T-helper 2 cell treated with Interferon-gamma antibody and Interleukin-4, amounts not matched to agents 5 μg/mL and 100 μg/mL, for 36 hours (primary cell): ENCODE measurements at regions not wholly inside any gene's neighbourhood (a gene's known extent, or its start where the extent isn't known, plus 50 kb on each side); places are given as distances from the start of the nearest gene placed in this dataset.
"Not testable (repeated sequence)": the region's sequence is repeated elsewhere in the genome, so short reads cannot be mapped to it uniquely, and the experiment has no call there.

ENCODE experiments used
- DNase-seq: peaks from one replicate; pipeline ENCODE4 v3.0.0; 2021; ENCODE audit warnings: low spot score
- H3K27ac Mint-ChIP-seq: one replicate; pipeline ENCODE4 v1.8.0; 2021; ENCODE audit warnings: mild to moderate bottlenecking, mixed read lengths
- H3K27me3 Mint-ChIP-seq: one replicate; pipeline ENCODE4 v1.8.0; 2021; ENCODE audit warnings: low read depth, mixed read lengths
- H3K36me3 Mint-ChIP-seq: one replicate; pipeline ENCODE4 v1.8.0; 2021; ENCODE audit warnings: low read depth, mixed read lengths
- H3K4me1 Mint-ChIP-seq: one replicate; pipeline ENCODE4 v1.8.0; 2021; ENCODE audit warnings: low read depth, mixed read lengths
- H3K4me3 Mint-ChIP-seq: one replicate; pipeline ENCODE4 v1.8.0; 2022; ENCODE audit warnings: mild to moderate bottlenecking, moderate library complexity, mixed read lengths
- H3K9me3 Mint-ChIP-seq: one replicate; pipeline ENCODE4 v1.8.0; 2021; ENCODE audit warnings: mixed read lengths

- H3K4me1 Mint-ChIP-seq, DNase-seq, H3K27me3 Mint-ChIP-seq, H3K36me3 Mint-ChIP-seq, H3K9me3 Mint-ChIP-seq, H3K4me3 Mint-ChIP-seq, H3K27ac Mint-ChIP-seq: not testable (repeated sequence)
These were observed 114.2 kb upstream of the ZNF195 start for GRCh38 chr11:3493152-3493551.

- H3K27me3 Mint-ChIP-seq, H3K4me3 Mint-ChIP-seq, H3K9me3 Mint-ChIP-seq, H3K4me1 Mint-ChIP-seq, DNase-seq, H3K36me3 Mint-ChIP-seq, H3K27ac Mint-ChIP-seq: not testable (repeated sequence)
These were observed 109.1 kb upstream of the ZNF195 start for GRCh38 chr11:3488003-3488402.

DNA sequence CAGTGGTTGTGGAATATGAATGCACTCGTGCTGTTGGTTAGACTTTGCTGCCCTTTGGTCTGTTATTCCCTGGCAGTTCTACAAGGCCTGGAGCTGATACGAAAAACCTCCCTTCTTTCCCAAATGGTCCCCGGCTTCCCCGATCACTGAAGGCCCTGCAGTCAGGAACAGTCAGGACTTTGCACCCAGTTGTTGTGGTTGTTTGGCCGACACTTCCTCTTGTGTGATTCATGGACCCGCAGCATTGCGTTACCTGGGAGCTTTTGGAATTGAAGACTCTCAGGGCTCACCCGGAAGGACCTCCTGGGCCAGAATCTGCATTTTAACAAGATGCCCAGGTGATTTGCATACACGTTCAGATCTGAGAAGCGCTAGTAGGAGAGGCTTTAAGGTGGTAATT, 106.8 kb upstream of the ZNF195 start:
- not testable (repeated sequence) for H3K36me3 Mint-ChIP-seq, H3K4me3 Mint-ChIP-seq, DNase-seq, H3K4me1 Mint-ChIP-seq, H3K27ac Mint-ChIP-seq, H3K9me3 Mint-ChIP-seq, H3K27me3 Mint-ChIP-seq

DNA sequence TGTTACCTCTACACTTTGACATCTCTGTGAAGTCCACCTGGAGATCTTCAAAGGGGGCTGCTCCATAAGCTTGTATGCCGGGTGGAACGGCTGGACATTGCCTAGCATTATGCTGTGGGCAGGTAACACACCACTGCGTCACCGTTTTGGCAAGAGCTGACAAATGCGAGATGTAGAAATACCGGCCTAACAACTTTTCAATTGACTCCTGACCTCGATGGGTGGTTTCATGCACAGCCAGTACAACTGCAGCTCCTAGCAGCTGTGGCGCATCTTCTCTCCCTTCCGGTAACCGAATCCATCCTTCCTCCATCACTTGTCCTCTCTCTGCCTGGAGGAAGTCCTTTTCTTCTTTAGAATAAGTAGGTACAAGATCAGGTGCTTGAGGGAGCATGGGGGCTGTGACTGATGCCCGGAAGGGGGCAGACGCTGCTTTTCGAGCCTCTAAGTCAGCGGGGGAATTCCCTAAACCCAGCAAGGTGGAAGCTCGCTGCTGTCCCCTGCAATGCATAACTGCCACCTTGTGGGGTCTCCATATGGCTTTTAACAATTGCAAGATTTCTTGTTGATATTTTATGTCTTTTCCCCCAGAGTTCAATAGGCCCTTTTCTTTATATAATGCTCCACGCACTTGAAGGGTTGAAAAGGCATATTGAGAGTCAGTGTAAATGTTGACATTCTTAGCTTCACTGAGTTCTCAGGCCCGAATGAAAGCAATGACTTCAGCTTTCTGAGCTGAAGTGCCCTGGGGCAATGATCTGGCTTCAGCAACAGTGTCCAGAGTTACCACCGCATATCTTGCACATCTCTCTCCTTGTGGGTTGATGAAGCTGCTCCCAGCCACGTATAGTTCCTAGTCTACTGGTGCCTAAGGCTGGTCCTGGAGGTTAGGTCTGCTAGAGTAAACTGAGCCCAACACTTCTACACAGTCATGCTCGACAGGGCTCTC, 98.3 kb upstream of the ZNF195 start:
- not testable (repeated sequence) for H3K4me1 Mint-ChIP-seq, H3K27me3 Mint-ChIP-seq, H3K36me3 Mint-ChIP-seq, H3K27ac Mint-ChIP-seq, H3K9me3 Mint-ChIP-seq, DNase-seq, H3K4me3 Mint-ChIP-seq

DNA sequence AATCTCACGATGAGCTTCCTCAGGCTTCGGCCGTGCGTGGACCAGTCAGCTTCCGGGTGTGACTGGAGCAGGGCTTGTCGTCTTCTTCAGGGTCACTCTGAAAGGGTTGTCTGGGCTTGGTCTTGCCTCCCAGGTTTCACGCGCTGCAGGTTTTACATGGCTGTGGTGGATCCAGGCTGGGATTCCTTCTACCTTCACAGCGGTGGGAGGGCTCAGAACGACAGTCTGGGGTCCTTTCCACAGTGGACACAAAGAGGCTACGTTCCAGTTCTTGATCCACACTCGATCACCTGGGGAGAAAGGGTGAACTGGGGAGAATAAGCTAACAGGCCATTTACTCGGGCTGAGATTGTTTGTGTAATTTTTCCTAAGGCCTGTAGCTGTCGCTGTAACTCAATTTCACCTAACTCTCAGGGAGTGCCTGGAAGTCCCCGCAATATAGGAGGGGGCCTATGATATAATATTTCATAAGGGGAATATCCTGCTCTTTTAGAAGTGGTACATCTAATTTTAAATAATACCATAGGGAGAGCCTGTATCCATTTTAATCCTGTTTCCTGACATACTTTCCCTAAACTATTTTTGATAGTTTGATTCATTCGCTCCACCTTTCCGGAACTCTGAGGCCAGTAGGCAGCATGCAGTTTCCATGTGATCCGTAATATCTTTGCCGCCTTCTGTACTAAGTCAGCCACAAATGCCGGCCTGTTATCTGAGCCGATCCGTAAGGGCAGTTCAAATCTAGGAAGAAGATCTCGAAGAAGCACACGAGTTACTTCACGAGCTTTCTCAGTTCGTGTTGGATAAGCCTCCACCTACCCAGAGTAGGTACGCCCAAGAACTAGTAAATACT, 97.4 kb upstream of the ZNF195 start:
- not testable (repeated sequence) for H3K36me3 Mint-ChIP-seq, H3K27me3 Mint-ChIP-seq, H3K4me1 Mint-ChIP-seq, H3K4me3 Mint-ChIP-seq, H3K27ac Mint-ChIP-seq, DNase-seq, H3K9me3 Mint-ChIP-seq

DNA sequence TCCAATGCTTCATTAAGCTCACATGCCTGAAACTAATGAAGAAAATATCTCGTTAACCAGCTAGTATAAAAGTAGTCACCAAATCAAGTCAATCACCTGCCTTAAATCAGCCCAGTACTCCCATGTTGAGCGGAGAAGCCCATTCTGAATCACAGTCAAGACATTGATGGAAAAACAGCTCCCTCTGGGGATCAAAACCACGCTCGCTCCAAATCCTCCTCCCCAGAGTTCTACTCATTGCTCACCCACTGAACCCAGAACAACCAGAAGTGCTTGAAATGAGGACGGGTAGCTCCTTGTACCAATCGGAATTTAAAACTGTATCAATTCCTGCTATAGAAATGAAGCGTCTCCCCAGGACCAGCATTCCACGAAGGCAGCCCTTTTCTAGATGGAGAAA, 90.0 kb upstream of the ZNF195 start:
- H3K36me3 Mint-ChIP-seq, H3K4me3 Mint-ChIP-seq, H3K4me1 Mint-ChIP-seq, DNase-seq, H3K27ac Mint-ChIP-seq, H3K9me3 Mint-ChIP-seq: not testable (repeated sequence)
- H3K27me3 Mint-ChIP-seq, result peaks cover 16% of the 10 kb centered on the region

DNA sequence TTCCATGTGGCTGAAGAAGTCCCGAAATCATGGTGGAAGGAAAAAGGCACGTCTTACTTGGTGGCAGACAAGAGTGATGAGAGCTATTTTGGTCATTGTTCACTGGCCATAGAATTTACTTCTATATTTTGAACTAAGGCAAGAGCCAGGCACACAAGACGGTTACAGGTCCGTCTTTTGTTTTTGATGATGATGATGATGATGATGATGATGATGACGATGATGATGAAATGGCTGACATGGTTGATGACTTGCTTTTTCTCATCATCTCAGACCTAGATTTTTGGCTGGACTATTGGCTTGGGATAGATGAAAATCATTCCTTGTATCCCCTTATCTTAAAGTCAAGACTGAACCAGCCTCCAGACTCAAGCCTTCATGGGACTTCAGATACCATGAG, 88.7 kb upstream of the ZNF195 start:
- H3K27me3 Mint-ChIP-seq, H3K4me1 Mint-ChIP-seq, DNase-seq, H3K4me3 Mint-ChIP-seq, H3K36me3 Mint-ChIP-seq, H3K9me3 Mint-ChIP-seq, H3K27ac Mint-ChIP-seq: not testable (repeated sequence)

GRCh38 chr11:3455666-3456065, 76.7 kb upstream of the ZNF195 start:
- not testable (repeated sequence) for H3K9me3 Mint-ChIP-seq, H3K27ac Mint-ChIP-seq, H3K36me3 Mint-ChIP-seq, DNase-seq
- Mint-ChIP-seq H3K4me1 (peaks cover 11% of the 10 kb centered on the region), H3K4me3 (peak overlapping the region; percentile 44), H3K27me3 (peaks cover 33% of the 10 kb centered on the region)

DNA sequence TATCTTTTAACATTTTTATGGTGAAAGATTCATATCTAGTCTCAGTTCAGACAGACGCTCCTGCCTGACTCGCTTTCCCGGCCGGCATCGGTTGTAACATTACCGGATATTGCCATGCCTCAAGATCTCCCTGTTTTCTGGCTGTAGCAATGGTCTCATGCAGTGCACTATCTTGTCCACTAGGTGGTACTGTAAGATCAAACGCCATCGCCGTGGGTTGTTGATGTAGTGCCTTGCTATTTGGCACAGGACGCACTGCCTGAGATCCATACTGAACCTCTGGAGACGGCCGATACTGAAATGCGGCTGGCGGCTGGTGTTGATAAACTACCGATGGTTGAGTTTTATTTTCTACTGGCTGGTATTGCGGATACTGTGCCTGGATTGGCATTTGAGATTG, 75.9 kb upstream of the ZNF195 start:
- Mint-ChIP-seq H3K4me3 (peak overlapping the region; percentile 41), H3K27me3 (peaks cover 33% of the 10 kb centered on the region), H3K4me1 (peaks cover 11% of the 10 kb centered on the region)
- H3K36me3 Mint-ChIP-seq, H3K27ac Mint-ChIP-seq, H3K9me3 Mint-ChIP-seq: not testable (repeated sequence)
- DNase-seq, result peak; percentile 40

DNA sequence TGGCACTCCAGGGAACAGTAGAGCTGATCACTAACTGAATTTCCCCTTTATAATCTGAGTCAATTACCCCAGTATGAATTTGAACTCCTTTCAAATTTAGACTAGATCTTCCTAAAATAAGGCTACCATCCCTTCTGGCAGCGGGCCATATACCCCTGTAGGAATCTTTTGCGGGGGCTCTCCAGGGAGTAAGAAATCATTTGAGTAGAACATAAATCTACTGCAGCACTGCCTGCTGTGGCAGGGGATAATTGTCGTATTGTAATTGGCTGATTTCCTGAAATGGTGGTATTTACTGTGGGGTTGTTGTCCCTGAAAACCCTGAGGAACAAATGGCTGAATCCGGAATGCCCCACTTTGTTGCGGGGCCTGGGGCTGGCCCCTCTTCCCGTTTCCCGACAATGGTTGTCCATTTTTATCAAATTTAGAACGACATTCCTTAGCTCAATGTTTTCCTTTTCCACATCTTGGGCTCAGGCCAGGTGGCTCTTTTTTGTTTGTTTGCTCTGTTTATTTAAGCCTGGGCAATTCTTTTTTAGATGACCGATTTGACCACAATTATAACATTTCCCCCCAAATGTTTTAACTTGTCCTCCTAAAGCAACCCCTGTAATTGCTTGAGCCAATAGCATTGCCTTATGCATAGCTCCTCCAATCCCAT, 74.8 kb upstream of the ZNF195 start:
- H3K9me3 Mint-ChIP-seq, H3K4me3 Mint-ChIP-seq, H3K27ac Mint-ChIP-seq, DNase-seq, H3K36me3 Mint-ChIP-seq: not testable (repeated sequence)
- Mint-ChIP-seq H3K4me1 (peaks cover 11% of the 10 kb centered on the region), H3K27me3 (peaks cover 33% of the 10 kb centered on the region)

- not testable (repeated sequence) for H3K9me3 Mint-ChIP-seq, H3K4me1 Mint-ChIP-seq, DNase-seq, H3K4me3 Mint-ChIP-seq, H3K36me3 Mint-ChIP-seq, H3K27ac Mint-ChIP-seq
- H3K27me3 Mint-ChIP-seq, result peaks cover 23% of the 10 kb centered on the region
These were observed 71.9 kb upstream of the ZNF195 start for GRCh38 chr11:3450822-3451221.

- not testable (repeated sequence) for H3K27ac Mint-ChIP-seq, H3K4me3 Mint-ChIP-seq, H3K4me1 Mint-ChIP-seq, H3K9me3 Mint-ChIP-seq, H3K36me3 Mint-ChIP-seq, DNase-seq
- H3K27me3 Mint-ChIP-seq, result peaks cover 22% of the 10 kb centered on the region
These were observed 66.6 kb upstream of the ZNF195 start for GRCh38 chr11:3445535-3445934.

DNA sequence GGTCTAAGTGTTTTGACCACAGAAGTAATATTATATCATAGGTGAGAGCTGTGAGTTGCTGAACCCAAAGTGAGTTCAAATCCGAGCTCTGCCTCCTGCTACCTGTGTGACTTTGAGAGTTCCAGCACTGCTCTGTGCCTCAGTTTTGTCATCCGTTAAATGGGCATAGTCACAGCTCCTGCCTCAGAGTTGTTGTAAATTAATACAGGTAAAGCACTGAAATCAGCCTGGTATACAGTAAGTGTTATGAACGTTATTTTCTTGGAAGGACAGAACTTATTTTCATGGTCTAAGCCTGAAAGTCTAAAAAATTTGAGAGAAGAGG, 65.4 kb upstream of the ZNF195 start:
- H3K9me3 Mint-ChIP-seq, H3K27ac Mint-ChIP-seq: not testable (repeated sequence)
- peaks cover 24% of the 10 kb centered on the region for H3K27me3 Mint-ChIP-seq

More for the DNA sequence above, 65.4 kb upstream of the ZNF195 start:
- not testable (repeated sequence) for DNase-seq, H3K4me3 Mint-ChIP-seq, H3K4me1 Mint-ChIP-seq, H3K36me3 Mint-ChIP-seq
